ENCODE measurements at regions not wholly inside any gene's neighbourhood (a gene's known extent, or its start where the extent isn't known, plus 50 kb on each side); places are given as distances from the start of the nearest gene placed in this dataset.
A peak's percentile ranks its signal among the peaks of the same experiment; 100 is the strongest.

- no peaks in the 10 kb centered on the region; the same call in 1 of the 2 replicates for H3K27me3 ChIP-seq (replicated peaks)
- H3K4me3 ChIP-seq = no peak overlapping the region
- no peaks in the 10 kb centered on the region for H3K4me1 ChIP-seq (replicated peaks)
- no peak for DNase-seq (ENCODE audit: low read depth in 1 of 2, low spot score in 2 of 2)
- no peaks in the 10 kb centered on the region for H3K36me3 ChIP-seq
- H3K9me3 ChIP-seq (replicated peaks) = no peaks in the 10 kb centered on the region
- H3K27ac ChIP-seq = no peak overlapping the region
Observed at GRCh38 chr3:99342383-99342782, 296.0 kb upstream of the COL8A1 start.

DNA sequence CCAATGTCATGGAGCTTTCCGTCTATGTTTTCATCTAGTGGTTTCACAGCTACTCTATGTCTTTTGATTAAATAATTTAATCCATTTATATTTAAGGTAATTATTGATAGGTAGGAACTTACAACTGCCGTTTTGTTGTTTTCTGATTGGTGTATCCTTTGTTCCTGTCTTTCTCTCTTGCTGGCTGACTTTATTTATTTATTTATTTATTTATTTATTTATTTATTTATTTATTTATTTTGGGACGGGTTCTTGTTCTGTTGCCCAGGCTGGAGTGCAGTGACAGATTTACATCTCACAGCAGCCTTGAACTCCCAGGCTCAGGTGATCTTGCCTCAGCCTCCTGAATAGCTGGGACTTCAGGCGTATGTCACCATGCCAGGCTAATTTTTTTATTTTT is 299.2 kb upstream of the COL8A1 start:
- H3K4me1 ChIP-seq (replicated peaks) = no peaks in the 10 kb centered on the region
- no peak for DNase-seq (ENCODE audit: low read depth in 1 of 2, low spot score in 2 of 2)
- no peak overlapping the region for H3K27ac ChIP-seq
- no peaks in the 10 kb centered on the region for H3K9me3 ChIP-seq (replicated peaks)
- no peak overlapping the region for H3K4me3 ChIP-seq
- H3K36me3 ChIP-seq = no peaks in the 10 kb centered on the region
- no peaks in the 10 kb centered on the region; the same call in 1 of the 2 replicates for H3K27me3 ChIP-seq (replicated peaks)

DNA sequence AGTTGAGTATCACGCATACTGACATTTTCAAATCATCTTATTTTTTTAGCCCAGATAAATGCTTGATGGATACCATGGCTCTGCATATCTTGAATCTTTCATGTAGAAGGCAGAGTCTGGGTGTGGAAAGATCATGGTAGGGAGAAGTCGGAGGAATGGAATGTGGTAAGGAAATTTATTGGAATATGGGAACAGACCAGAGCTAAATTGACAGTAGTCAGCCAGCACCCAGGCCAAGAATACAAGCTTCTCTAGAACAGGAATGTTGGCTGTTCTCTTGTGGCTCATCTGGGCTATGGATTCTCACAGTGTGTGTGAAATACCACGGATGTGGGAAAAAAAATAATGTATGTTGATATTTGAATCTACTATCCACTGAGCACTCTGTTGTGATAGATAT is 305.7 kb upstream of the COL8A1 start:
- Histone ChIP-seq H3K27me3 (replicated peaks) (no peaks in the 10 kb centered on the region; the same call in 1 of the 2 replicates), H3K27ac (no peak overlapping the region), H3K4me3 (no peak overlapping the region), H3K9me3 (replicated peaks) (no peaks in the 10 kb centered on the region), H3K4me1 (replicated peaks) (0 out of 2 replicates have a peak, but pooled peaks cover 3% of the 10 kb centered on the region), H3K36me3 (no peaks in the 10 kb centered on the region)
- no peak for DNase-seq (ENCODE audit: low read depth in 1 of 2, low spot score in 2 of 2)

DNA sequence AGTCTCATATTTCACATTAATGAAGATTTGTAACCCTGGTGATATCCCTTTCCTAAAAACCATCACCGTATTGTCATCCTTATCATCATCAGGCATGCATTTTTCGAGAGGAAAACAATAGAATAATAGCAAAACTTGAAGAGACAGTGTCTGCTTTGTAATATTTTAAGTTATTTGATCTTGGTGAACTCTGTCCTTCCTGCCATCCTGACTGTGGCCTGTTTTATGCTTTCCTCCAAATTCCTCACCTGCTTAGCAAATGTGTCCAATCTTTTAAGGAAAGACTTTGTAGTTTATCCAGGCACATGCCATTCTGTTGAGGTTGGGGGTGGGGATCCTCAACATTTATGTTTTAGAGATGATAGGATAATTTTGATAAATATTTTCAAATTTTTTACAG is 306.1 kb upstream of the COL8A1 start:
- Histone ChIP-seq H3K27ac (no peak overlapping the region), H3K36me3 (no peaks in the 10 kb centered on the region), H3K4me1 (replicated peaks) (0 out of 2 replicates have a peak, but pooled peaks cover 3% of the 10 kb centered on the region), H3K4me3 (no peak overlapping the region), H3K27me3 (replicated peaks) (no peaks in the 10 kb centered on the region), H3K9me3 (replicated peaks) (no peaks in the 10 kb centered on the region)
- DNase-seq (ENCODE audit: low read depth in 1 of 2, low spot score in 2 of 2) = no peak

GRCh38 chr3:99330924-99331532 is 307.4 kb upstream of the COL8A1 start:
- H3K9me3 ChIP-seq (replicated peaks) = no peaks in the 10 kb centered on the region
- no peak overlapping the region for H3K4me3 ChIP-seq
- H3K36me3 ChIP-seq = no peaks in the 10 kb centered on the region
- no peak overlapping the region for H3K27ac ChIP-seq
- H3K4me1 ChIP-seq (replicated peaks) = 0 out of 2 replicates have a peak, but pooled peaks cover 3% of the 10 kb centered on the region
- DNase-seq (ENCODE audit: low read depth in 1 of 2, low spot score in 2 of 2) = no peak
- no peaks in the 10 kb centered on the region for H3K27me3 ChIP-seq (replicated peaks)

- no peak for DNase-seq (ENCODE audit: low read depth in 1 of 2, low spot score in 2 of 2)
- H3K9me3 ChIP-seq (replicated peaks) = no peaks in the 10 kb centered on the region
- no peaks in the 10 kb centered on the region for H3K27me3 ChIP-seq (replicated peaks)
- H3K4me1 ChIP-seq (replicated peaks) = 0 out of 2 replicates have a peak, but pooled peaks cover 3% of the 10 kb centered on the region
- H3K4me3 ChIP-seq = no peak overlapping the region
- H3K36me3 ChIP-seq = no peaks in the 10 kb centered on the region
- no peak overlapping the region for H3K27ac ChIP-seq
Observed at GRCh38 chr3:99330281-99330680, 308.1 kb upstream of the COL8A1 start.

DNA sequence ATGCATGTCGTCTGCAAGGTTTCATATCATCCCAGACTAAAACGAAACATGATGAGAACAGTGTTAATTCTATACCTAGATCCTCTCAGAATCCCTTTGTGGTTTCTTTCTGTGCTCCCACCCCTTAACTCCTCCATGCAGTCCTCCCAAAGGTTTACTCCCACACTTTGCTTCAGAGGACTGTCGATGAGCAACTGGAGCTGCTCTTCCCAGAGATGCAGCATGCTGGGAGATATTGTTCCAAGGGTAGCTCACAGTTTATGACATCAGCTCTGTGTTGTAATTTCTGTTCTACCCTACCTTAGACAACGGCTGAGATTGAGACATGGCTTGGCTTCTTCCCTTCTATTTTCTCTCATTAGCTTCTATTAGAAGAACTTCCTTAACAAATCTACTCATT is 313.0 kb upstream of the COL8A1 start:
- H3K36me3 ChIP-seq = no peaks in the 10 kb centered on the region
- DNase-seq (ENCODE audit: low read depth in 1 of 2, low spot score in 2 of 2) = no peak
- H3K4me1 ChIP-seq (replicated peaks) = no peaks in the 10 kb centered on the region
- H3K27me3 ChIP-seq (replicated peaks) = no peaks in the 10 kb centered on the region
- H3K4me3 ChIP-seq = no peak overlapping the region
- H3K27ac ChIP-seq = no peak overlapping the region
- H3K9me3 ChIP-seq (replicated peaks) = no peaks in the 10 kb centered on the region

DNA sequence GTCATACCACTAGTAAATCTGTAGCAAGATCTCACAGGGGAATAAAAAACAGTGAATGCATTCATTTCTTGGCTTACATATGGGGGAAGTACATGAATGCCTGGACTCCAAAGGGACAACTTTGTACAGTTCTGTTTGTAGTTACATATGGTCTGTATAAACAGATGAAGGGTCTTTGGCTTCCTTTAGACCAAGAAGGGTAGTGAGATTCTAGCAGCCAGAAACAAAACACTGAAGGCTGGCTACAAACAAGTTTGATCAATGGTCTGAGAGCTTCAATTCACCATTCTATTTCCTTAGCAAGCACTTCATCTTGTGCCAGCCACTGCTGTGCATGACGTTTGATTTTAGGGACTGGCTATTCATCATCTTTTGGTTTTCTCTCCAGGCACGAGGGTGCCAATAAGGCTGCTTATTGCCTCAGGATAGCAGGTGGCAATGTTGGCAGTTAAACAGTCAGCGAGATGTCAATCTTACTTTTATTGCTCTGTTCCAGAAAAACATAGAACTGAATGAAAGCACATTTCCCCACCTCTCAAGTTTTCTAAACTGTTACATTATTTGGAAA is 313.7 kb upstream of the COL8A1 start:
- Histone ChIP-seq H3K36me3 (no peaks in the 10 kb centered on the region), H3K27ac (no peak overlapping the region), H3K4me1 (replicated peaks) (peaks cover 2% of the 10 kb centered on the region; the same call in 1 of the 2 replicates), H3K4me3 (no peak overlapping the region), H3K9me3 (replicated peaks) (no peaks in the 10 kb centered on the region), H3K27me3 (replicated peaks) (no peaks in the 10 kb centered on the region)
- no peak for DNase-seq (ENCODE audit: low read depth in 1 of 2, low spot score in 2 of 2)

DNA sequence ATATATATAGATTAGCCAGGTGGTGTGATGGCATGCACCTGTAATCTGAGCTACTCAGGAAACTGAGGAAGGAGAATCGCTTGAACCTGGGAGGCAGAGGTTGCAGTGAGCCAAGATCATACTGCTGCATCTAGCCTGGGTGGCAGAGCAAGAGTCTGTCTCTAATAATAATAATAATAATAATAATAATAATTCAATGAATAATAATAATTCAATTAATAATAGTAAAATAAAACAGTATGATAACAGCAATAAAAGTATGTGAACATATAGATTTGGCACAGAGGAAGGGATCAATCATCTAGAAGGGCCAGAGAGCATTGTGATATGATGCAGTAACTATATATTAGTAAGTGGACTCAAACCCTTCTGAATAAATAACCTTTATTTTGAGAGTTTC is 314.5 kb upstream of the COL8A1 start:
- Histone ChIP-seq H3K27ac (no peak overlapping the region), H3K4me3 (no peak overlapping the region), H3K4me1 (replicated peaks) (peaks cover 8% of the 10 kb centered on the region; the same call in 1 of the 2 replicates), H3K27me3 (replicated peaks) (no peaks in the 10 kb centered on the region), H3K36me3 (no peaks in the 10 kb centered on the region), H3K9me3 (replicated peaks) (no peaks in the 10 kb centered on the region)
- no peak for DNase-seq (ENCODE audit: low read depth in 1 of 2, low spot score in 2 of 2)

- no peak overlapping the region for H3K4me3 ChIP-seq
- H3K4me1 ChIP-seq (replicated peaks) = peaks cover 8% of the 10 kb centered on the region; the same call in 1 of the 2 replicates
- H3K27me3 ChIP-seq (replicated peaks) = no peaks in the 10 kb centered on the region
- no peak for DNase-seq (ENCODE audit: low read depth in 1 of 2, low spot score in 2 of 2)
- no peak overlapping the region for H3K27ac ChIP-seq
- H3K9me3 ChIP-seq (replicated peaks) = no peaks in the 10 kb centered on the region
- H3K36me3 ChIP-seq = no peaks in the 10 kb centered on the region
Observed at GRCh38 chr3:99322551-99322950, 315.8 kb upstream of the COL8A1 start.

- H3K27me3 ChIP-seq (replicated peaks) = no peaks in the 10 kb centered on the region
- no peaks in the 10 kb centered on the region for H3K36me3 ChIP-seq
- DNase-seq (ENCODE audit: low read depth in 1 of 2, low spot score in 2 of 2) = no peak
- no peak overlapping the region for H3K4me3 ChIP-seq
- H3K4me1 ChIP-seq (replicated peaks) = peaks cover 8% of the 10 kb centered on the region; the same call in 1 of the 2 replicates
- H3K9me3 ChIP-seq (replicated peaks) = no peaks in the 10 kb centered on the region
- H3K27ac ChIP-seq = no peak overlapping the region
Observed at GRCh38 chr3:99321261-99321660, 317.1 kb upstream of the COL8A1 start.

- H3K9me3 ChIP-seq (replicated peaks) = no peaks in the 10 kb centered on the region
- H3K27ac ChIP-seq = peak overlapping the region; percentile 38
- peaks cover 8% of the 10 kb centered on the region; the same call in 1 of the 2 replicates for H3K4me1 ChIP-seq (replicated peaks)
- DNase-seq (ENCODE audit: low read depth in 1 of 2, low spot score in 2 of 2) = peak in 1 of 2 experiments; percentile 24
- no peaks in the 10 kb centered on the region for H3K36me3 ChIP-seq
- H3K27me3 ChIP-seq (replicated peaks) = no peaks in the 10 kb centered on the region
- H3K4me3 ChIP-seq = no peak overlapping the region
Observed at GRCh38 chr3:99319961-99320360, 318.4 kb upstream of the COL8A1 start.

- H3K4me1 ChIP-seq (replicated peaks) = peaks cover 8% of the 10 kb centered on the region; the same call in 1 of the 2 replicates
- no peaks in the 10 kb centered on the region for H3K27me3 ChIP-seq (replicated peaks)
- no peaks in the 10 kb centered on the region for H3K36me3 ChIP-seq
- no peak overlapping the region for H3K4me3 ChIP-seq
- DNase-seq (ENCODE audit: low read depth in 1 of 2, low spot score in 2 of 2) = peak in 1 of 2 experiments; percentile 2
- H3K27ac ChIP-seq = peak overlapping the region; percentile 38
- H3K9me3 ChIP-seq (replicated peaks) = no peaks in the 10 kb centered on the region
Observed at GRCh38 chr3:99319450-99319849, 318.9 kb upstream of the COL8A1 start.

GRCh38 chr3:99317201-99317600 is 321.2 kb upstream of the COL8A1 start:
- peaks cover 8% of the 10 kb centered on the region; the same call in 1 of the 2 replicates for H3K4me1 ChIP-seq (replicated peaks)
- no peak overlapping the region for H3K4me3 ChIP-seq
- no peak overlapping the region for H3K27ac ChIP-seq
- no peaks in the 10 kb centered on the region for H3K27me3 ChIP-seq (replicated peaks)
- no peak for DNase-seq (ENCODE audit: low read depth in 1 of 2, low spot score in 2 of 2)
- H3K36me3 ChIP-seq = no peaks in the 10 kb centered on the region
- H3K9me3 ChIP-seq (replicated peaks) = no peaks in the 10 kb centered on the region

Measured in SJSA1 (cell line).